GM18951 (cell line): ENCODE measurements at regions not wholly inside any gene's neighbourhood (a gene's known extent, or its start where the extent isn't known, plus 50 kb on each side); places are given as distances from the start of the nearest gene placed in this dataset.

ENCODE experiments used
- POLR2A ChIP-seq: IDR thresholded peaks from 4 replicates; pipeline ENCODE4 v1.6.1; 2011; ENCODE audit warnings: mild to moderate bottlenecking; ENCODE audit not compliant: insufficient read length, insufficient read depth; ENCODE audit errors: extremely low read depth
- in situ Hi-C: fragments of 300-500 bp; cut with MboI; formaldehyde crosslinking; loops from one replicate; pipeline ENCODE4 v1.12.0; 2022; ENCODE audit warnings: low sequenced_read_pairs, mixed read lengths, inconsistent platforms; ENCODE audit not compliant: unreplicated experiment

DNA sequence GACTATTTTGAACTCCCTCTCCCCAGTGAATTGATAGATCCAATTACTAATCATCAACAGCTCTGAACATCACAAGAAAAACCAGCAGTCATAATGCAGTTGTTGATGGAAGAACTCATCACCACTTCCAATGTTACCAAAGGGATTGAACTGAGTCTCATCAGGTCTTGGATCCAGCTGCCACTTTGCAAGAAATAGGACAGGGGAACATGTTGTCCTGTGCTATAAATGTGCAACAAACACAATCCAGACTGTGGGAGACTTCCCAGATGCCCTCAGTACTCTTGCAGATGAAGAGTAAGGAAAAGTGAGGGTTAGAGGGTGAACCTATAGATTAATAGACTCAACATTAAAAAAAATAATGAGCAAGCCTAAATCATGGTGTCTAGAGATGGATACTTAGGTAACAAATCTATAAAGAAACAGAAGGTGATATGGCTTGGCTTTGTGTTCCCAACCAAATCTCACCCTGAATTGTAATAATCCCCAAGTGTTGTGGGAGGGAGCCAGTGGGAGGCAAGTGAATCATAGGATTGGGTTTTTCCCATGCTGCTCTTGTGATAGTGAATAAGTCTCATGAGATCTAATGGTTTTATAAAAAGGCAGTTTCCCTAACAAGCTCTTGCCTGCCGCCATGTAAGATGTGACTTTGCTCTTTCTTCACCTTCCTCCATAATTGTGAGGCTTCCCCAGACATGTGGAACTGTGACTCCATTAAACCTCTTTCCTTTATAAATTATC lies 63.4 kb upstream of the PAPPA start:
- TF ChIP-seq POLR2A, result no peak
- in situ Hi-C loops, result no loop called here

DNA sequence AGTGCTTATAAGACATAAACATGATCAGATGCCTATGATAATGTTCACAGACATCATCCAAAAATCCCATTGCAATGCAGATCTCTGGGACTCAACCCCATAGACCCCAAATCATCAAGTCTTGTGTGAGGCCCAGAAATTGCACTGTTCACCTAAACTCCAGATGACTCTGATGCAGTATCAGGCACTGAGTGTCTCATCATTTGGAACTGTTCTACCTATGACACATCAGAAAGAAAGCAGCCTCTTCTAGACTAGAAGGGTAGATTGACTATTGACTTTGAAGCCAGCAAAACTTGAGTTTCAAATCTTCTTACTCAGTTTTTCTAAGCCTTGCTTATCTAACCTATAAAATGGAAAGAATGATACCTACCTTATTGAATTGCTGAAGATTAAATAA lies 58.7 kb upstream of the PAPPA start:
- in situ Hi-C loops, result no loop called here

DNA sequence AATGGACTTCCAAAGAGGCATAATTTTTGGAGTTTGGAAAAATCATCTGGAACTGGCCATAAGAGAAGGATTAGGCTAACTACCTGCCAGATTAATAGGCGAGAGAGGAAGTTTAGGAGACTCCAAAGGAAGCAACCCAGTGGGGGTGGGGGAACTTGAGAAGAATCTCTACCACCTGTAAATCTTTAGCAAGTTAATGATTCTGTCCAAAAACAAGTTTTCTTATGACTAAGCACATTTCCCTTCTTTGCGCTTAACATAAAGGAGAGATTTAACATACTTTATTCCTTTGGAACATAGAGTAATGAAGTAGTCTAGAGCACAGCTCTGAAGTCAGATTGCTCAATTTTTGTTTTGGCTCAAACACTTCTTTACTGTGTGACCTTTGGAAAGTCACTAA lies 58.2 kb upstream of the PAPPA start:
- in situ Hi-C loops, result no loop called here

More for the DNA sequence above, 58.7 kb upstream of the PAPPA start:
- no peak for TF ChIP-seq POLR2A

DNA sequence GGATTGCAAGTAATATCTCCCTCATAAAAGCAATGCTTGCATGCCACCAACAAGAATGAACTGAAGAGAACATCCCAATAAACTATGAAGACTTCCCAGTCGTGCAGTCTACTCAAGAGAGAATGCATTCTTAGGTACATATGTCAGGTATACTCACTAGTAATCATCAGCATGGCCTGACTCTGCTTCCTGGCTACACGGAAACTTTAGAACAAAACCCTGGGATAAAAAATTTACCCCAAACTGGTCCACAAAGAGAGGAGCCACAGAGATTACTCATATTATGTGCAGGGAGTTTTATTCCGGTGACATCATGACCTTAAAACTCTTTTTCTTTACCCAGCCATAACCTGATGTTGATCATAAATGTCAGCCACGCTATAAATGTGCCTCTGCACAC lies 57.5 kb upstream of the PAPPA start:
- no peak for TF ChIP-seq POLR2A
- in situ Hi-C loops, result no loop called here

More for the DNA sequence above, 58.2 kb upstream of the PAPPA start:
- no peak for TF ChIP-seq POLR2A

DNA sequence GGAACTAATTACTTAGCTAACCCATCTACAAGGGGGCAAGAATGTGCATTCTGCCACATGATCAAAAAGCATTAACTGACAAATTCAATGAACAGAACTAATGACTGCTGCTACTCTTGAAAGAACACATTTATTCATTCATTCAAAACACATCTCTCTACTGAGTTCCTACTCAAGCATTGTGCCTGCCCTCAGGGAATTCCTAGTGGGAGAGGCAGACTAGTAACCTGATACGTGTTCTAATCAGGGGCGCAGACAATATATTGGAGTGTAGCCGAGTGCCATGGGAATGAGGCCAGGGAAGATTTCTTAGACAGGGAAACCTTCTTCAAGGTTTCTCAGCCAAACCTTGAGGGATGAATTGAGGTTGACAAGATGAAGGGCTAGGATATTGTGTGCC lies 56.7 kb upstream of the PAPPA start:
- in situ Hi-C loops, result no loop called here
- no peak for TF ChIP-seq POLR2A

DNA sequence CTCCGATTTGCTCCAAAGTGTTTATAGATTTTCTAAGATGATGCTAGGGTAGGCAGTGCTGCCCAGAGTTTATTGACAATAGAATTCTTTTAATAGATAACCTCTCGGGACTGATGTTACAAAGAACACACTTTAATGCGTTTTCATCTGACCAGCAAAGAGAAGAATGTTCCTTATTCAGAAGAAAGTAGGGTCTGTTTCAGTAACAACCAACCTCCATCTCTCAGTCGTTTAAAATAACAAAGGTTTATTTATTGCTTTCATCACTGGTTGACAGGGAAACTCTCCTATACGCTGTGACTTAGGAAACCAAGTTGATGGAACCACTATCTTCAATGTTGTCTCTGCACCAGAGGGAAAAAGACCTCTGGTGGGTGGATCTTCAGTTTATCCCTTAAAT lies 55.1 kb upstream of the PAPPA start:
- no peak for TF ChIP-seq POLR2A
- in situ Hi-C loops, result no loop called here

DNA sequence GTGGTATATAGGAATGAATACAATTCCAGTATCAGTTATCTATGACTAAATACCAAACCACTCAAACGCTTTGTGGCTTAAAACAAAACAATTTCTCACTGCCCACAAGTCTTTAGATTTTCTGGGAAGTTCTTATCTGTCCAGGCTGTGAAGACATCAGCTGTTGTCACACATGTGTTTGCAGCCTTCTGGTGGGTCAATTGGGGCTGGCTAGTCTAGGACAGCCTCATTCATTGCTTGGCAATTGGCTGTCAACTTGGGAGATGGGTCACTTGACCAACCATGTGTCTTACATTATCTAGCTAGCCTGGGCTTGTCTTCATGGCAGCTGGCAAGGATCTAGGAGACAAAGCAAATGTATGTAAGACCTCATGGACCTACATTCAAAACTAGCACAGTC lies 53.8 kb upstream of the PAPPA start:
- in situ Hi-C loops, result no loop called here
- no peak for TF ChIP-seq POLR2A

DNA sequence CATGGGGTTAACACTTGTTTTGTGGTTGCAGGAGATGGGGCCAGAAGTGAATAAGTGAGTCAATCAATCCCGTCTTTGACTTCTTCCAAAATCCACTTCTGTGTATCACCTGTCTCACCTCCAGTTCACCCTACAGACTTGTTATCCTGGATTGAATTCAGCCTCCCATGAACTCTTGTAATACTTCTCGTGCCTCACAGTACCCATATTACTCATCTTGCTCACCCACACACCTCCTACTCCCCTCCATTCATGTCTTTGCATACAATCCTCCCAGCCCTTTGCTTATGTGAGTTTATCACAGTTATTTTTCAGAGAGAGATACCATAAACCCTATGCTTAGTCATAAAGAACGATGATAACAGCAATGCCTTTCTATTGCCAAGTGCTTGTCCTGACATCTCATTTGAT lies 52.9 kb upstream of the PAPPA start:
- in situ Hi-C loops, result no loop called here
- TF ChIP-seq POLR2A, result no peak

DNA sequence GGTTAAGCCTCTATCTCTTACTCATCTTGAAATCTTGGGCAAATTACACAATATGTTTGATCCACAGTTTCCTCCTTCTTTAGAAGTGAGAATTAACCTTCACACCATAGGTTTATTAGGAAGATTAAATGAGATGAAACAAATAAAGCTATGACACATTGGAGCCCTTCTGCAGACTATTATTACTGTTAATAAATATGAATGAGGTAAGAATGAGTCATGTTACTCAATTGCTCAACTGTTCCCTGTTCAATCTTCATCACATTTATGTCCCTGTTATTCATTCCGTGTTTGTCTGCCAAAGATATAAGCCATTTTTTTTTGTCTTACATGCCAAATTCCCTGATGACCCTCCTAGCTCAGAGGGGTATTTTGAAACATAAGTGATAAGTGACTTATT lies 52.1 kb upstream of the PAPPA start:
- in situ Hi-C loops, result no loop called here
- no peak for TF ChIP-seq POLR2A

DNA sequence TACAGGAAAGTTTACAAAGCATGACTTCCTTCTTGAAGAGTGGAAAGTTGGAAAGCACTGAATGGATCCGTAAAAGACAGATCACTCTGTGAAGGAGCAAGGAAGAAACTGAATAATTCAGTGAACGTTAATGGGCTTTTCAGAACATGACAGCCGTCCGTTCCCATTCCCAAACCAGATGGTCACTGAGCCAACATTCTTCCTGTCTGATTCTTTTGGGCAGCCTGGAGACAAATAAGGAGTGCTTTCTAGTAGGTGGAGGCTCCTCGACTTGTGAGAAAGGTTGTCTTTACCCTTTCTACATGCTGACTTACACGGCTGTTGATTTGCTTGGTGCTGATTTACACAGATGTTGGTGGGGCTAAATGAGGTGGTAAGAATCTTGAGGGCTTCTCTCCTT lies 51.0 kb upstream of the PAPPA start:
- TF ChIP-seq POLR2A, result no peak

More for the DNA sequence above, 51.0 kb upstream of the PAPPA start:
- in situ Hi-C loops, result no loop called here
